Limb (tissue), 2 donors: ENCODE measurements at regions not wholly inside any gene's neighbourhood (a gene's known extent, or its start where the extent isn't known, plus 50 kb on each side); places are given as distances from the start of the nearest gene placed in this dataset.
A peak's percentile ranks its signal among the peaks of the same experiment; 100 is the strongest.
"Not testable (repeated sequence)": the region's sequence is repeated elsewhere in the genome, so short reads cannot be mapped to it uniquely, and the experiment has no call there.

Experiments used
- DNase-seq, 2 donors: peaks; one replicate each; pipeline ENCODE4 v3.0.0-alpha.2; 2016; ENCODE audit errors: extremely low spot score in 2 of 2

GRCh38 chr12:131624756-131625501, 86.0 kb upstream of the SFSWAP start:
- peak in 1 of 2 donors; percentile 24 for DNase-seq

GRCh38 chr12:131625966-131626722, 84.7 kb upstream of the SFSWAP start:
- DNase-seq = not testable (repeated sequence)

- DNase-seq = not testable (repeated sequence)
Measured at GRCh38 chr12:131627151-131628022, 83.5 kb upstream of the SFSWAP start.

GRCh38 chr12:131628023-131628740, 82.7 kb upstream of the SFSWAP start:
- no peak for DNase-seq

GRCh38 chr12:131628766-131629448, 82.0 kb upstream of the SFSWAP start:
- DNase-seq = no peak

GRCh38 chr12:131631230-131631629, 79.7 kb upstream of the SFSWAP start:
- no peak for DNase-seq

- DNase-seq = not testable (repeated sequence)
Measured at GRCh38 chr12:131631889-131632651, 78.8 kb upstream of the SFSWAP start.

GRCh38 chr12:131632652-131633023, 78.3 kb upstream of the SFSWAP start:
- not testable (repeated sequence) for DNase-seq

- DNase-seq = peak in 1 of 2 donors; percentile 16
Measured at GRCh38 chr12:131633610-131634009, 77.3 kb upstream of the SFSWAP start.

- DNase-seq = no peak
Measured at GRCh38 chr12:131634037-131634436, 76.9 kb upstream of the SFSWAP start.

GRCh38 chr12:131635012-131635411, 75.9 kb upstream of the SFSWAP start:
- not testable (repeated sequence) for DNase-seq

GRCh38 chr12:131635491-131636122, 75.3 kb upstream of the SFSWAP start:
- DNase-seq = no peak

- DNase-seq = peak in 1 of 2 donors; percentile 20
Measured at GRCh38 chr12:131636266-131636665, 74.6 kb upstream of the SFSWAP start.

- DNase-seq = no peak
Measured at GRCh38 chr12:131636940-131637750, 73.7 kb upstream of the SFSWAP start.

GRCh38 chr12:131637986-131638385, 72.9 kb upstream of the SFSWAP start:
- no peak for DNase-seq

GRCh38 chr12:131639270-131639940, 71.5 kb upstream of the SFSWAP start:
- no peak for DNase-seq

- DNase-seq = no peak
Measured at GRCh38 chr12:131640525-131640924, 70.4 kb upstream of the SFSWAP start.

GRCh38 chr12:131641315-131641714, 69.6 kb upstream of the SFSWAP start:
- DNase-seq = no peak
